HepG2 (cell line): ENCODE measurements at regions not wholly inside any gene's neighbourhood (a gene's known extent, or its start where the extent isn't known, plus 50 kb on each side); places are given as distances from the start of the nearest gene placed in this dataset.

ENCODE experiments used
- ATAC-seq: fragments of 200-7000 bp; cut with Tn5 transposase; 3 replicates; pipeline ENCODE4 v1.9.1; 2020; ENCODE audit warnings: mild to moderate bottlenecking, moderate library complexity
- BruUV-seq: library from RNA; stranded (reverse); fragments of 400-500 nt; replicated peaks from 2 replicates; lab custom pipeline; 2021; lab: Mats Ljungman, UMichigan
- CTCF ChIA-PET: fragments of 300-600 bp; formaldehyde crosslinking; extraction: SDS; loops from one replicate; lab custom pipeline; 2021; ENCODE audit warnings: low total read pairs, inconsistent platforms, low intra/inter-chr PET ratio; lab: Yijun Ruan, JAX
- POLR2A ChIA-PET: fragments of 350-600 bp; sonication (Branson Sonifier 250); formaldehyde crosslinking; loops from one replicate; lab custom pipeline; 2020; ENCODE audit warnings: antibody characterized with exemption, inconsistent platforms; lab: Yijun Ruan, JAX
- DNase-seq: peaks from one replicate; pipeline ENCODE4 v3.0.0-alpha.2; 2015; ENCODE audit warnings: low spot score
- FAIRE-seq: peaks from 3 replicates; lab custom pipeline; 2011; peaks lifted over from hg19 to GRCh38; lab: Jason Lieb, UNC
- H2AFZ ChIP-seq: one replicate; pipeline ENCODE4 v1.6.1; 2011; ENCODE audit warnings: low read length, inconsistent platforms
- H3K27ac ChIP-seq: fragments of 300-600 bp; 3 replicates; pipeline ENCODE4 v1.8.0; 2011; ENCODE audit warnings: mixed run types, mild to moderate bottlenecking, mixed read lengths, low read length, inconsistent platforms; ENCODE audit not compliant: insufficient read depth; ENCODE audit errors: extremely low read length
- H3K27me3 ChIP-seq, 2 experiments: fragments of 200-600 bp in 1 of 2; 2 replicates in 1 of 2; 3 replicates in 1 of 2; pipeline versions ENCODE4 v1.6.0 to v1.8.0; 2011; ENCODE audit warnings: low read length in 2 of 2, mild to moderate bottlenecking in 2 of 2, moderate library complexity in 2 of 2, inconsistent platforms in 1 of 2; ENCODE audit not compliant: insufficient read depth in 2 of 2, control insufficient read depth in 1 of 2
- H3K36me3 ChIP-seq, 2 experiments: fragments of 200-600 bp in 1 of 2; replicated peaks in 1 of 2; 2 replicates in 1 of 2; 3 replicates in 1 of 2; pipeline versions ENCODE4 v1.5.1 to v1.8.0; 2011; ENCODE audit warnings: low read length in 2 of 2, inconsistent platforms in 1 of 2; ENCODE audit not compliant: insufficient read depth in 2 of 2, control insufficient read depth in 1 of 2
- H3K4me1 ChIP-seq: 2 replicates; pipeline ENCODE4 v1.5.1; 2012; ENCODE audit warnings: low read length, inconsistent platforms; ENCODE audit not compliant: insufficient read depth
- H3K4me2 ChIP-seq: 2 replicates; pipeline ENCODE4 v1.6.0; 2011; ENCODE audit warnings: low read depth, low read length, inconsistent platforms
- H3K4me3 ChIP-seq, 3 experiments: fragments of 200-600 bp in 1 of 3; sonication (generic), shearing (Covaris generic) in 1 of 3; replicated peaks in 1 of 3; 2 replicates each; pipeline ENCODE4 v1.5.1; 2011 to 2016; ENCODE audit warnings: low read length in 3 of 3, inconsistent platforms in 2 of 3, low read depth in 2 of 3, mild to moderate bottlenecking in 2 of 3, control low read depth in 1 of 3, mixed read lengths in 1 of 3; ENCODE audit not compliant: insufficient read depth in 1 of 3
- H3K79me2 ChIP-seq: one replicate; pipeline ENCODE4 v1.6.1; 2011; ENCODE audit warnings: low read length, inconsistent platforms; ENCODE audit not compliant: insufficient read depth
- H3K9ac ChIP-seq: 2 replicates; pipeline ENCODE4 v1.6.0; 2011; ENCODE audit warnings: mild to moderate bottlenecking, low read depth, low read length, inconsistent platforms; ENCODE audit not compliant: insufficient read depth
- H3K9me3 ChIP-seq: 2 replicates; pipeline ENCODE4 v1.5.1; 2012; ENCODE audit warnings: mild to moderate bottlenecking, low read length
- H4K20me1 ChIP-seq: 2 replicates; pipeline ENCODE4 v1.6.0; 2011; ENCODE audit warnings: inconsistent platforms, mild to moderate bottlenecking, low read length, moderate library complexity; ENCODE audit not compliant: insufficient read depth
- DR1 ChIP-seq: sonication (generic); formaldehyde crosslinking; IDR thresholded peaks from 2 replicates; pipeline ENCODE4 v1.8.0; 2021; ENCODE audit warnings: mild to moderate bottlenecking, missing genetic modification reagents, inconsistent platforms
- MED13 ChIP-seq: sonication (generic); formaldehyde crosslinking; IDR thresholded peaks from 2 replicates; pipeline ENCODE4 v1.5.0; 2020; ENCODE audit warnings: missing genetic modification reagents
- NFYB ChIP-seq: sonication (generic); formaldehyde crosslinking; IDR thresholded peaks from 2 replicates; pipeline ENCODE4 v1.4.0; 2020; ENCODE audit warnings: missing genetic modification reagents
- RBAK ChIP-seq: sonication (generic); formaldehyde crosslinking; IDR thresholded peaks from 2 replicates; pipeline ENCODE4 v1.5.1; 2020; ENCODE audit warnings: mild to moderate bottlenecking, missing genetic modification reagents
- SAP130 ChIP-seq: IDR thresholded peaks from 2 replicates; pipeline ENCODE4 v1.6.1; 2016; ENCODE audit warnings: low read depth
- SOX5 ChIP-seq: IDR thresholded peaks from 2 replicates; pipeline ENCODE4 v1.6.1; 2016; ENCODE audit warnings: borderline replicate concordance
- SP2 ChIP-seq: sonication (generic); formaldehyde crosslinking; IDR thresholded peaks from 2 replicates; pipeline ENCODE4 v1.5.1; 2020; ENCODE audit warnings: mild to moderate bottlenecking, missing genetic modification reagents
- ZBTB7A ChIP-seq: sonication (generic); formaldehyde crosslinking; IDR thresholded peaks from 2 replicates; pipeline ENCODE4 v1.8.0; 2022; ENCODE audit warnings: mild to moderate bottlenecking, missing genetic modification reagents
- ZFP91 ChIP-seq: sonication (generic); formaldehyde crosslinking; IDR thresholded peaks from 2 replicates; pipeline ENCODE4 v1.9.0; 2022; ENCODE audit warnings: missing genetic modification reagents, mild to moderate bottlenecking, borderline replicate concordance
- ZMAT5 ChIP-seq: sonication (generic); formaldehyde crosslinking; IDR thresholded peaks from 2 replicates; pipeline ENCODE4 v1.5.0; 2020; ENCODE audit warnings: mild to moderate bottlenecking, low read depth, missing genetic modification reagents, borderline replicate concordance
- ZNF3 ChIP-seq: IDR thresholded peaks from 2 replicates; pipeline ENCODE4 v1.7.0; 2017; ENCODE audit warnings: inconsistent platforms
- ZNF629 ChIP-seq: sonication (generic); formaldehyde crosslinking; conservative IDR thresholded peaks from 2 replicates; pipeline ENCODE4 v1.5.0; 2020; ENCODE audit warnings: missing genetic modification reagents
- ZNF788 ChIP-seq: sonication (generic); formaldehyde crosslinking; IDR thresholded peaks from 2 replicates; pipeline ENCODE4 v1.5.0; 2020; ENCODE audit warnings: mild to moderate bottlenecking, missing genetic modification reagents, borderline replicate concordance
- WGBS: methylation state at CpG from one replicate; pipeline ENCODE4 v1.1.6; 2017; ENCODE audit warnings: low lambda C conversion rate; 5-methylcytosine and 5-hydroxymethylcytosine counted together
- in situ Hi-C: cut with HindIII; loops from 2 replicates; pipeline ENCODE4 v1.10.0; 2017; ENCODE audit warnings: low pct_unique_long_range_greater_than_20kb; ENCODE audit not compliant: extremely low pct_ligation_motif_present
- intact Hi-C: fragments of 100-400 bp; cut with micrococcal nuclease; formaldehyde crosslinking; loops from one replicate; pipeline ENCODE4 v1.10.0; 2022; ENCODE audit not compliant: unreplicated experiment
- TF ChIP-seq, protein P1 (sequence below): sonication (generic); formaldehyde crosslinking; IDR thresholded peaks from 2 replicates; pipeline ENCODE4 v1.4.0; 2020; ENCODE audit warnings: missing genetic modification reagents

GRCh38 chr6:98586163-98586562, 248.2 kb upstream of the POU3F2 start:
- DNase-seq = no peak
- Histone ChIP-seq H3K9ac (no peak overlapping the region), H3K4me1 (no peaks in the 10 kb centered on the region), H3K27me3 (no peaks in the 10 kb centered on the region; a peak in 1 of 5 replicates), H3K27ac (no peak overlapping the region), H3K9me3 (no peaks in the 10 kb centered on the region), H3K4me3 (no peak overlapping the region), H3K4me2 (no peak overlapping the region), H3K79me2 (no peaks in the 10 kb centered on the region), H3K36me3 (no peaks in the 10 kb centered on the region), H2AFZ (no peak overlapping the region), H4K20me1 (no peaks in the 10 kb centered on the region)
- intact Hi-C loops (no loop called here), in situ Hi-C loops (no loop called here)
- no peak for FAIRE-seq
- POLR2A ChIA-PET = no interaction called here
- no TSS peak for BruUV-seq
- ATAC-seq = no peak
- 5% methylated on average over 1 of the region's 1 CpG for WGBS
- TF ChIP-seq ZNF3 (CRISPR knock-in tag) (no peak), SAP130 (CRISPR knock-in tag) (no peak), ZNF629 (CRISPR knock-in tag) (no peak), NFYB (no peak), ZNF788 (CRISPR knock-in tag) (no peak), ZMAT5 (CRISPR knock-in tag) (no peak), ZBTB7A (CRISPR knock-in tag) (no peak), SP2 (no peak), DR1 (CRISPR knock-in tag) (no peak), ZFP91 (CRISPR knock-in tag) (no peak), RBAK (CRISPR knock-in tag) (no peak), MED13 (CRISPR knock-in tag) (no peak), SOX5 (CRISPR knock-in tag) (no peak)
- TF ChIP-seq, protein P1, sequence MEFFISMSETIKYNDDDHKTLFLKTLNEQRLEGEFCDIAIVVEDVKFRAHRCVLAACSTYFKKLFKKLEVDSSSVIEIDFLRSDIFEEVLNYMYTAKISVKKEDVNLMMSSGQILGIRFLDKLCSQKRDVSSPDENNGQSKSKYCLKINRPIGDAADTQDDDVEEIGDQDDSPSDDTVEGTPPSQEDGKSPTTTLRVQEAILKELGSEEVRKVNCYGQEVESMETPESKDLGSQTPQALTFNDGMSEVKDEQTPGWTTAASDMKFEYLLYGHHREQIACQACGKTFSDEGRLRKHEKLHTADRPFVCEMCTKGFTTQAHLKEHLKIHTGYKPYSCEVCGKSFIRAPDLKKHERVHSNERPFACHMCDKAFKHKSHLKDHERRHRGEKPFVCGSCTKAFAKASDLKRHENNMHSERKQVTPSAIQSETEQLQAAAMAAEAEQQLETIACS (CRISPR knock-in tag) = no peak
- CTCF ChIA-PET = no interaction called here
